Endothelial cell of umbilical vein (primary cell): ENCODE measurements at regions not wholly inside any gene's neighbourhood (a gene's known extent, or its start where the extent isn't known, plus 50 kb on each side); places are given as distances from the start of the nearest gene placed in this dataset.

ENCODE experiments used
- BruUV-seq: library from RNA; stranded (reverse); fragments of 400-500 nt; replicated peaks from 2 replicates; lab custom pipeline; 2021; lab: Mats Ljungman, UMichigan
- CTCF ChIA-PET: fragments of 300-600, 350-600 bp; sonication (Branson Sonifier 250); formaldehyde crosslinking; loops from one replicate; lab custom pipeline; 2021; ENCODE audit warnings: antibody characterized with exemption, inconsistent platforms; lab: Charles Lee
- POLR2A ChIA-PET: fragments of 300-600, 350-600 bp; sonication (Branson Sonifier 250); formaldehyde crosslinking; loops from one replicate; lab custom pipeline; 2021; ENCODE audit warnings: antibody characterized with exemption, inconsistent platforms; lab: Charles Lee
- DNase-seq: peaks from one replicate; pipeline ENCODE4 v3.0.0-alpha.2; 2011; ENCODE audit warnings: low read depth, low spot score
- FAIRE-seq: peaks from 2 replicates; lab custom pipeline; 2011; peaks lifted over from hg19 to GRCh38; lab: Jason Lieb, UNC
- H2AFZ ChIP-seq: 2 replicates; pipeline ENCODE4 v1.6.0; 2012; ENCODE audit warnings: low read depth, low read length, control low read depth, inconsistent platforms
- H3K27ac ChIP-seq: 2 replicates; pipeline ENCODE4 v1.5.1; 2011; ENCODE audit warnings: low read depth, mild to moderate bottlenecking, control low read depth, low read length, moderate library complexity; ENCODE audit not compliant: insufficient read depth
- H3K27me3 ChIP-seq, 2 experiments: 2 replicates each; pipeline versions ENCODE4 v1.6.0 to v1.6.1; 2011; ENCODE audit warnings: low read length in 2 of 2, mixed read lengths in 1 of 2; ENCODE audit not compliant: control insufficient read depth in 2 of 2, insufficient read depth in 2 of 2
- H3K36me3 ChIP-seq, 2 experiments: 2 replicates in 1 of 2; 3 replicates in 1 of 2; pipeline ENCODE4 v1.5.1; 2011; ENCODE audit warnings: low read length in 2 of 2, mild to moderate bottlenecking in 1 of 2, moderate library complexity in 1 of 2; ENCODE audit not compliant: control insufficient read depth in 2 of 2, insufficient read depth in 2 of 2; ENCODE audit errors: extremely low read depth in 1 of 2
- H3K4me1 ChIP-seq: 3 replicates; pipeline ENCODE4 v1.5.1; 2011; ENCODE audit warnings: mild to moderate bottlenecking, low read length; ENCODE audit not compliant: control insufficient read depth, insufficient read depth; ENCODE audit errors: extremely low read depth
- H3K4me2 ChIP-seq: 2 replicates; pipeline ENCODE4 v1.6.1; 2011; ENCODE audit warnings: low read length, control low read depth, mixed read lengths; ENCODE audit not compliant: insufficient read depth
- H3K4me3 ChIP-seq, 3 experiments: fragments of 200-600 bp in 1 of 3; sonication (generic), shearing (Covaris generic) in 1 of 3; replicated peaks in 1 of 3; 2 replicates each; pipeline ENCODE4 v1.5.1; 2011 to 2016; ENCODE audit warnings: control low read depth in 3 of 3, low read length in 3 of 3, mild to moderate bottlenecking in 2 of 3, inconsistent platforms in 1 of 3, low read depth in 1 of 3, moderate library complexity in 1 of 3; ENCODE audit not compliant: insufficient read depth in 1 of 3
- H3K79me2 ChIP-seq: 2 replicates; pipeline ENCODE4 v1.6.0; 2012; ENCODE audit warnings: low read length, inconsistent platforms; ENCODE audit not compliant: control insufficient read depth, insufficient read depth
- H3K9ac ChIP-seq: replicated peaks from 2 replicates; pipeline ENCODE3; 2011; ENCODE audit warnings: low read length, control low read depth; ENCODE audit not compliant: insufficient read depth; ENCODE audit errors: extremely low read depth
- H3K9me1 ChIP-seq: replicated peaks from 3 replicates; pipeline ENCODE4 v1.6.0; 2011; ENCODE audit warnings: mild to moderate bottlenecking, low read length; ENCODE audit not compliant: control insufficient read depth, insufficient read depth; ENCODE audit errors: extremely low read depth
- H3K9me3 ChIP-seq: replicated peaks from 2 replicates; pipeline ENCODE4 v1.5.1; 2012; ENCODE audit warnings: low read length, inconsistent platforms; ENCODE audit not compliant: control insufficient read depth, insufficient read depth
- H4K20me1 ChIP-seq: replicated peaks from 2 replicates; pipeline ENCODE3; 2011; ENCODE audit warnings: mild to moderate bottlenecking, low read length; ENCODE audit not compliant: control insufficient read depth, insufficient read depth; ENCODE audit errors: extremely low read depth
- CTCF ChIP-seq, 2 donors: IDR thresholded peaks; 1 replicate in 1 of 2; 2 replicates in 1 of 2; pipeline ENCODE4 v1.5.1; 2011; ENCODE audit warnings: low read length in 2 of 2, mild to moderate bottlenecking in 2 of 2, moderate library complexity in 2 of 2, control low read depth in 1 of 2, inconsistent platforms in 1 of 2, low read depth in 1 of 2; ENCODE audit not compliant: insufficient read depth in 1 of 2; ENCODE audit errors: extremely low read depth in 1 of 2
- EZH2 ChIP-seq: IDR thresholded peaks from 2 replicates; pipeline ENCODE4 v1.6.1; 2012; ENCODE audit warnings: borderline replicate concordance, low read depth, mild to moderate bottlenecking, moderate library complexity, low read length, inconsistent platforms; ENCODE audit not compliant: severe bottlenecking
- FOS ChIP-seq: IDR thresholded peaks from 2 replicates; pipeline ENCODE4 v1.6.1; 2011; ENCODE audit warnings: mild to moderate bottlenecking, low read length, moderate library complexity, borderline replicate concordance; ENCODE audit not compliant: insufficient read depth
- GATA2 ChIP-seq: IDR thresholded peaks from 2 replicates; pipeline ENCODE4 v1.7.0; 2011; ENCODE audit warnings: low read depth, mild to moderate bottlenecking, moderate library complexity, mixed read lengths, low read length; ENCODE audit not compliant: insufficient read length, insufficient read depth
- JUN ChIP-seq: IDR thresholded peaks from 2 replicates; pipeline ENCODE4 v1.6.1; 2011; ENCODE audit warnings: borderline replicate concordance, low read depth; ENCODE audit not compliant: insufficient read length, insufficient read depth
- MAX ChIP-seq: IDR thresholded peaks from 2 replicates; pipeline ENCODE4 v1.6.1; 2011; ENCODE audit not compliant: insufficient read depth, insufficient read length
- MYC ChIP-seq: IDR thresholded peaks from one replicate; pipeline ENCODE4 v1.6.1; 2011; ENCODE audit warnings: mild to moderate bottlenecking, low read depth, low read length
- POLR2A ChIP-seq: IDR thresholded peaks from 2 replicates; pipeline ENCODE4 v1.6.1; 2012; ENCODE audit warnings: low read depth, mild to moderate bottlenecking, control low read depth, low read length
- POLR2AphosphoS5 ChIP-seq: IDR thresholded peaks from 2 replicates; pipeline ENCODE4 v1.6.1; 2012; ENCODE audit warnings: low read depth, mild to moderate bottlenecking, control low read depth, low read length, moderate library complexity; ENCODE audit not compliant: insufficient read depth
- dilution Hi-C: fragments of 300-500 bp; cut with MboI; formaldehyde crosslinking; loops from one replicate; pipeline ENCODE4 v1.15.0; 2019; ENCODE audit warnings: low sequenced_read_pairs; ENCODE audit not compliant: extremely low pct_ligation_motif_present
- intact Hi-C: fragments of 100-400 bp; cut with micrococcal nuclease; formaldehyde crosslinking; loops from one replicate; pipeline ENCODE4 v1.10.0; 2022

- Histone ChIP-seq H3K9ac (no peak overlapping the region), H3K9me3 (no peaks in the 10 kb centered on the region), H3K27ac (no peak overlapping the region), H3K9me1 (no peaks in the 10 kb centered on the region), H2AFZ (no peak overlapping the region), H4K20me1 (no peaks in the 10 kb centered on the region), H3K4me1 (peaks cover 8% of the 10 kb centered on the region), H3K36me3 (peaks cover 10 to 12% of the 10 kb centered on the region in 2 experiments), H3K4me2 (no peak overlapping the region), H3K27me3 (no peaks in the 10 kb centered on the region), H3K79me2 (no peaks in the 10 kb centered on the region), H3K4me3 (no peak overlapping the region)
- FAIRE-seq = no peak
- TF ChIP-seq EZH2 (no peak), MAX (no peak), POLR2A (no peak), CTCF (IDR thresholded peaks at IDR 0.05; ENCODE audit: extremely low read depth in 1 of 2, insufficient read depth in 1 of 2, low read depth in 1 of 2, low read length in 2 of 2) (no peak), FOS (no peak), GATA2 (no peak), MYC (no peak), POLR2AphosphoS5 (no peak), JUN (no peak)
- ChIA-PET POLR2A (no interaction called here), CTCF (interaction anchor here (1.1 kb wide), 1 partner anchor 33 kb away, joined by 3 read pairs; no protein-coding TSS in a partner anchor)
- DNase-seq = no peak
- dilution Hi-C loops = no loop called here
- intact Hi-C loops = no loop called here
- BruUV-seq = no TSS peak
Measured at GRCh38 chr6:144555066-144555465, 269.9 kb downstream of the UTRN start.
